ENCODE measurements at regions not wholly inside any gene's neighbourhood (a gene's known extent, or its start where the extent isn't known, plus 50 kb on each side); places are given as distances from the start of the nearest gene placed in this dataset.

- DNase-seq (ENCODE audit: low read depth, low spot score), result no peak
Measured at GRCh38 chr22:49624421-49625177, 203.1 kb downstream of the BRD1 start.

- DNase-seq (ENCODE audit: low read depth, low spot score), result no peak
Measured at GRCh38 chr22:49623715-49624114, 204.0 kb downstream of the BRD1 start.

GRCh38 chr22:49623176-49623575 is 204.5 kb downstream of the BRD1 start:
- no peak for DNase-seq (ENCODE audit: low read depth, low spot score)

GRCh38 chr22:49622241-49623105 is 205.2 kb downstream of the BRD1 start:
- DNase-seq (ENCODE audit: low read depth, low spot score), result no peak

GRCh38 chr22:49621601-49622210 is 206.0 kb downstream of the BRD1 start:
- no peak for DNase-seq (ENCODE audit: low read depth, low spot score)

- no peak for DNase-seq (ENCODE audit: low read depth, low spot score)
Measured at GRCh38 chr22:49620666-49621065, 207.0 kb downstream of the BRD1 start.

- DNase-seq (ENCODE audit: low read depth, low spot score), result no peak
Measured at GRCh38 chr22:49620003-49620556, 207.6 kb downstream of the BRD1 start.

GRCh38 chr22:49619301-49619700 is 208.4 kb downstream of the BRD1 start:
- DNase-seq (ENCODE audit: low read depth, low spot score), result no peak

GRCh38 chr22:49618677-49618953 is 209.1 kb downstream of the BRD1 start:
- no peak for DNase-seq (ENCODE audit: low read depth, low spot score)

- DNase-seq (ENCODE audit: low read depth, low spot score), result no peak
Measured at GRCh38 chr22:49617866-49618676, 209.6 kb downstream of the BRD1 start.

- DNase-seq (ENCODE audit: low read depth, low spot score), result no peak
Measured at GRCh38 chr22:49617264-49617663, 210.4 kb downstream of the BRD1 start.

- DNase-seq (ENCODE audit: low read depth, low spot score), result no peak
Measured at GRCh38 chr22:49616356-49617231, 211.1 kb downstream of the BRD1 start.

GRCh38 chr22:49614966-49615965 is 212.4 kb downstream of the BRD1 start:
- no peak for DNase-seq (ENCODE audit: low read depth, low spot score)

GRCh38 chr22:49613511-49614270 is 214.0 kb downstream of the BRD1 start:
- no peak for DNase-seq (ENCODE audit: low read depth, low spot score)

GRCh38 chr22:49613108-49613507 is 214.6 kb downstream of the BRD1 start:
- DNase-seq (ENCODE audit: low read depth, low spot score), result no peak

GRCh38 chr22:49609207-49609876 is 218.3 kb downstream of the BRD1 start:
- no peak for DNase-seq (ENCODE audit: low read depth, low spot score)

- DNase-seq (ENCODE audit: low read depth, low spot score), result no peak
Measured at GRCh38 chr22:49608660-49609059, 219.0 kb downstream of the BRD1 start.

- DNase-seq (ENCODE audit: low read depth, low spot score), result no peak
Measured at GRCh38 chr22:49608228-49608627, 219.4 kb downstream of the BRD1 start.
